ENCODE measurements at regions not wholly inside any gene's neighbourhood (a gene's known extent, or its start where the extent isn't known, plus 50 kb on each side); places are given as distances from the start of the nearest gene placed in this dataset.
A peak's percentile ranks its signal among the peaks of the same experiment; 100 is the strongest.

DNA sequence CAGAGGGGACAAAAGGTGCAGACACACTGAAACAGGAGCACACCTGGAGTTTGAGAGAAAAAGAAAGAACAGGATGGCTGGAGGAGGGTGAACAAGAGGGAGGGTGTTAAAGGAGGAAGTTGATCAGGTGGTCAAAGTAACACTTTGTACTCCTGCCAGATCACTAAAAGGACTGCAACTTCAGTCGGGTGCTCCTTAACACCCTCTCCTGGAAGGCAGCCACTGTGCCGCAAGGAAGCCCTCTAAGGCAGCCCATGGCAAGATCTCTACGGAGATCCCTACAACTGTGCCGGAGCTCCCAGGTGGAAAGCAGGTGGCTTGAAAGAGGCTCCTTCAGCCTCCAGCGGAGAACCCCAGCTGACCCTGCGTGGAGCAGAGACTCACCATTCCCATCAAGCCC lies 124.4 kb upstream of the MSX2 start:
- Histone ChIP-seq H3K79me2 (ENCODE audit: insufficient read depth, low read length) (no peaks in the 10 kb centered on the region), H3K36me3 (replicated peaks in 1 of 2; ENCODE audit: control insufficient read depth in 1 of 2, insufficient read depth in 2 of 2, low read length in 2 of 2) (no peaks in the 10 kb centered on the region), H3K27me3 (ENCODE audit: control insufficient read depth in 2 of 2, insufficient read depth in 2 of 2, low read length in 2 of 2) (peaks cover 6 to 7% of the 10 kb centered on the region in 2 donors), H3K4me1 (ENCODE audit: control insufficient read depth in 1 of 2, insufficient read depth in 2 of 2, low read length in 2 of 2) (no peaks in the 10 kb centered on the region), H3K9me3 (replicated peaks in 1 of 2; ENCODE audit: control insufficient read depth in 1 of 2, insufficient read depth in 1 of 2, low read length in 2 of 2) (no peaks in the 10 kb centered on the region), H2AFZ (ENCODE audit: insufficient read depth, low read depth, low read length, poor library complexity, severe bottlenecking) (no peak overlapping the region), H3K9ac (ENCODE audit: insufficient read depth, low read length, poor library complexity, severe bottlenecking) (no peak overlapping the region), H3K27ac (ENCODE audit: low read depth in 1 of 2, low read length in 2 of 2) (no peak overlapping the region), H3K4me2 (replicated peaks; ENCODE audit: extremely low read depth, low read length, poor library complexity, severe bottlenecking) (no peak overlapping the region), H3K4me3 (replicated peaks in 1 of 3; ENCODE audit: low read depth in 2 of 3, low read length in 3 of 3) (no peak overlapping the region), H4K20me1 (ENCODE audit: insufficient read depth, low read length) (no peaks in the 10 kb centered on the region)
- DNase-seq = no peak
- H3K36me3 Mint-ChIP-seq = no peaks in the 10 kb centered on the region
- peak overlapping the region in 1 of 2 donors; percentile 32 for H3K4me3 Mint-ChIP-seq
- intact Hi-C loops (cut with micrococcal nuclease) = no loop called here
- 19% methylated on average over 4 of the region's 6 CpGs for WGBS (ENCODE audit: insufficient coverage)
- no peak overlapping the region for H3K27ac Mint-ChIP-seq
- peaks cover 14 to 28% (median 26%) of the 10 kb centered on the region in 3 donors for H3K27me3 Mint-ChIP-seq (ENCODE audit: low read depth in 3 of 3)
- TF ChIP-seq, protein P1, sequence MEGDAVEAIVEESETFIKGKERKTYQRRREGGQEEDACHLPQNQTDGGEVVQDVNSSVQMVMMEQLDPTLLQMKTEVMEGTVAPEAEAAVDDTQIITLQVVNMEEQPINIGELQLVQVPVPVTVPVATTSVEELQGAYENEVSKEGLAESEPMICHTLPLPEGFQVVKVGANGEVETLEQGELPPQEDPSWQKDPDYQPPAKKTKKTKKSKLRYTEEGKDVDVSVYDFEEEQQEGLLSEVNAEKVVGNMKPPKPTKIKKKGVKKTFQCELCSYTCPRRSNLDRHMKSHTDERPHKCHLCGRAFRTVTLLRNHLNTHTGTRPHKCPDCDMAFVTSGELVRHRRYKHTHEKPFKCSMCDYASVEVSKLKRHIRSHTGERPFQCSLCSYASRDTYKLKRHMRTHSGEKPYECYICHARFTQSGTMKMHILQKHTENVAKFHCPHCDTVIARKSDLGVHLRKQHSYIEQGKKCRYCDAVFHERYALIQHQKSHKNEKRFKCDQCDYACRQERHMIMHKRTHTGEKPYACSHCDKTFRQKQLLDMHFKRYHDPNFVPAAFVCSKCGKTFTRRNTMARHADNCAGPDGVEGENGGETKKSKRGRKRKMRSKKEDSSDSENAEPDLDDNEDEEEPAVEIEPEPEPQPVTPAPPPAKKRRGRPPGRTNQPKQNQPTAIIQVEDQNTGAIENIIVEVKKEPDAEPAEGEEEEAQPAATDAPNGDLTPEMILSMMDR (IDR thresholded peaks at IDR 0.05) = no peak
- peaks cover 2% of the 10 kb centered on the region for H3K4me1 Mint-ChIP-seq
- H3K9me3 Mint-ChIP-seq = peaks cover 0 to 12% (median 6%) of the 10 kb centered on the region in 7 donors

DNA sequence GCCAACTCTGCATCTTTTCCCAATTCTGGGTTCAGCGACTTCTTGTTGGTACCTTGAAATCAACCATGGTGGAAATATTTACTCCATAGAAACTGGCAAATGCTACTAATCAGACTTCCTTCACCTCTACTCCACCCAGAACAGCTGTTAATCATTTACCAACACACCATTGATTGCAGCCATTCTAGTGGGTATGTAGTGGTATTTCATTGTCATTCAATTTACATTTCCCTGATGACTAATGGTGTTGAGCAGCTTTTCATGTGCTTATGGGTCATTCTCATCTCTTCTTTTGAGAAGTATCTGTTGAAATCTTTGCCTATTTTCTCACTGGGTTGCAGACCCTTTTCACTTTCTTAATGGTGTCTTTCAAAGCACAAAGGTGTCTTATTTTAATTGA lies 122.4 kb upstream of the MSX2 start:
- no peaks in the 10 kb centered on the region for H3K36me3 ChIP-seq (replicated peaks in 1 of 2; ENCODE audit: control insufficient read depth in 1 of 2, insufficient read depth in 2 of 2, low read length in 2 of 2)
- no peak overlapping the region for H2AFZ ChIP-seq (ENCODE audit: insufficient read depth, low read depth, low read length, poor library complexity, severe bottlenecking)
- H3K9me3 Mint-ChIP-seq = peaks cover 0 to 14% (median 6%) of the 10 kb centered on the region in 7 donors
- peaks cover 14 to 33% (median 30%) of the 10 kb centered on the region in 3 donors for H3K27me3 Mint-ChIP-seq (ENCODE audit: low read depth in 3 of 3)
- no peak overlapping the region for H3K4me2 ChIP-seq (replicated peaks; ENCODE audit: extremely low read depth, low read length, poor library complexity, severe bottlenecking)
- TF ChIP-seq, protein P1 (IDR thresholded peaks at IDR 0.05) = no peak
- H3K9ac ChIP-seq (ENCODE audit: insufficient read depth, low read length, poor library complexity, severe bottlenecking) = no peak overlapping the region
- no peaks in the 10 kb centered on the region for H4K20me1 ChIP-seq (ENCODE audit: insufficient read depth, low read length)
- H3K36me3 Mint-ChIP-seq = no peaks in the 10 kb centered on the region
- H3K27me3 ChIP-seq (ENCODE audit: control insufficient read depth in 2 of 2, insufficient read depth in 2 of 2, low read length in 2 of 2) = peaks cover 6 to 7% of the 10 kb centered on the region in 2 donors
- no peaks in the 10 kb centered on the region for H3K4me1 ChIP-seq (ENCODE audit: control insufficient read depth in 1 of 2, insufficient read depth in 2 of 2, low read length in 2 of 2)
- H3K79me2 ChIP-seq (ENCODE audit: insufficient read depth, low read length) = no peaks in the 10 kb centered on the region
- intact Hi-C loops (cut with micrococcal nuclease) = no loop called here
- no peaks in the 10 kb centered on the region for H3K9me3 ChIP-seq (replicated peaks in 1 of 2; ENCODE audit: control insufficient read depth in 1 of 2, insufficient read depth in 1 of 2, low read length in 2 of 2)
- no peak overlapping the region for H3K4me3 ChIP-seq (replicated peaks in 1 of 3; ENCODE audit: low read depth in 2 of 3, low read length in 3 of 3)
- H3K4me3 Mint-ChIP-seq = no peak overlapping the region
- DNase-seq = no peak
- peak overlapping the region in 1 of 7 donors; percentile 37 for H3K27ac Mint-ChIP-seq
- no CpG with 5 or more reads among the region's 1 CpG for WGBS (ENCODE audit: insufficient coverage)
- H3K4me1 Mint-ChIP-seq = peaks cover 2% of the 10 kb centered on the region
- no peak overlapping the region for H3K27ac ChIP-seq (ENCODE audit: low read depth in 1 of 2, low read length in 2 of 2)

Measured in CD14-positive monocyte (primary cell).